CD14-positive monocyte (primary cell): ENCODE measurements at regions not wholly inside any gene's neighbourhood (a gene's known extent, or its start where the extent isn't known, plus 50 kb on each side); places are given as distances from the start of the nearest gene placed in this dataset.

Experiments used
- DNase-seq, 3 donors: peaks; one replicate each; pipeline ENCODE4 v3.0.0-alpha.2; 2011 to 2022
- H2AFZ ChIP-seq: 2 replicates; pipeline ENCODE4 v1.6.0; 2012; ENCODE audit warnings: mild to moderate bottlenecking, low read depth, low read length, inconsistent platforms; ENCODE audit not compliant: insufficient read depth, poor library complexity, severe bottlenecking
- H3K27ac ChIP-seq, 2 donors: 1 replicate in 1 of 2; 2 replicates in 1 of 2; pipeline ENCODE4 v1.5.1; 2012 to 2013; ENCODE audit warnings: low read length in 2 of 2, control low read depth in 1 of 2, inconsistent platforms in 1 of 2, low read depth in 1 of 2, mild to moderate bottlenecking in 1 of 2
- H3K27me3 ChIP-seq, 2 donors: one replicate each; pipeline versions ENCODE4 v1.6.0 to v1.6.1; 2011 to 2013; ENCODE audit warnings: low read length in 2 of 2; ENCODE audit not compliant: control insufficient read depth in 2 of 2, insufficient read depth in 2 of 2
- H3K36me3 ChIP-seq, 2 donors: replicated peaks in 1 of 2; 1 replicate in 1 of 2; 2 replicates in 1 of 2; pipeline versions ENCODE4 v1.5.1 to v1.6.1; 2012 to 2013; ENCODE audit warnings: low read length in 2 of 2, control low read depth in 1 of 2, inconsistent platforms in 1 of 2, mild to moderate bottlenecking in 1 of 2; ENCODE audit not compliant: insufficient read depth in 2 of 2, control insufficient read depth in 1 of 2
- H3K4me1 ChIP-seq, 2 donors: 1 replicate in 1 of 2; 2 replicates in 1 of 2; pipeline versions ENCODE4 v1.5.1 to v1.6.1; 2012 to 2013; ENCODE audit warnings: low read length in 2 of 2, control low read depth in 1 of 2, inconsistent platforms in 1 of 2, mild to moderate bottlenecking in 1 of 2, moderate library complexity in 1 of 2; ENCODE audit not compliant: insufficient read depth in 2 of 2, control insufficient read depth in 1 of 2
- H3K4me2 ChIP-seq: replicated peaks from 2 replicates; pipeline ENCODE3; 2012; ENCODE audit warnings: low read length, moderate library complexity, mild to moderate bottlenecking; ENCODE audit not compliant: poor library complexity, severe bottlenecking; ENCODE audit errors: extremely low read depth
- H3K4me3 ChIP-seq, 3 experiments: fragments of 200-600 bp in 1 of 3; sonication (generic) in 1 of 3; replicated peaks in 1 of 3; 1 replicate in 2 of 3; 2 replicates in 1 of 3; pipeline ENCODE4 v1.5.1; 2011 to 2013; ENCODE audit warnings: low read length in 3 of 3, mild to moderate bottlenecking in 3 of 3, control low read depth in 2 of 3, low read depth in 2 of 3, inconsistent platforms in 1 of 3, moderate library complexity in 1 of 3
- H3K79me2 ChIP-seq: 2 replicates; pipeline ENCODE4 v1.6.0; 2012; ENCODE audit warnings: mild to moderate bottlenecking, control low read depth, inconsistent platforms, low read length, moderate library complexity; ENCODE audit not compliant: insufficient read depth
- H3K9ac ChIP-seq: 2 replicates; pipeline ENCODE4 v1.6.0; 2017; ENCODE audit warnings: low read length, mild to moderate bottlenecking; ENCODE audit not compliant: insufficient read depth, poor library complexity, severe bottlenecking
- H3K9me3 ChIP-seq, 2 donors: replicated peaks in 1 of 2; 1 replicate in 1 of 2; 2 replicates in 1 of 2; pipeline versions ENCODE4 v1.5.1 to v1.6.1; 2012 to 2013; ENCODE audit warnings: low read length in 2 of 2, control low read depth in 1 of 2; ENCODE audit not compliant: control insufficient read depth in 1 of 2, insufficient read depth in 1 of 2
- H4K20me1 ChIP-seq: 2 replicates; pipeline ENCODE4 v1.6.0; 2012; ENCODE audit warnings: mild to moderate bottlenecking, low read length, control low read depth, moderate library complexity; ENCODE audit not compliant: insufficient read depth
- H3K27ac Mint-ChIP-seq, 7 donors: one replicate each; pipeline ENCODE4 v1.8.0; 2020; ENCODE audit warnings: mild to moderate bottlenecking in 7 of 7, mixed read lengths in 7 of 7, moderate library complexity in 6 of 7, inconsistent platforms in 2 of 7
- H3K27me3 Mint-ChIP-seq, 3 donors: one replicate each; pipeline ENCODE4 v1.8.0; 2021 to 2022; ENCODE audit warnings: low read depth in 3 of 3, mild to moderate bottlenecking in 3 of 3, mixed read lengths in 3 of 3, moderate library complexity in 3 of 3, inconsistent platforms in 1 of 3
- H3K36me3 Mint-ChIP-seq, 2 donors: one replicate each; pipeline ENCODE4 v1.8.0; 2020; ENCODE audit warnings: mixed read lengths in 2 of 2, inconsistent platforms in 1 of 2, mild to moderate bottlenecking in 1 of 2
- H3K4me1 Mint-ChIP-seq: one replicate; pipeline ENCODE4 v1.8.0; 2020; ENCODE audit warnings: mild to moderate bottlenecking, mixed read lengths
- H3K4me3 Mint-ChIP-seq, 2 donors: one replicate each; pipeline ENCODE4 v1.8.0; 2020; ENCODE audit warnings: mild to moderate bottlenecking in 2 of 2, mixed read lengths in 2 of 2, moderate library complexity in 1 of 2
- H3K9me3 Mint-ChIP-seq, 7 donors: one replicate each; pipeline ENCODE4 v1.8.0; 2020 to 2022; ENCODE audit warnings: mixed read lengths in 7 of 7, mild to moderate bottlenecking in 6 of 7, moderate library complexity in 6 of 7, inconsistent platforms in 2 of 7
- CTCF ChIP-seq: fragments of 200-600 bp; IDR thresholded peaks from one replicate; pipeline ENCODE4 v1.8.0; 2022; ENCODE audit warnings: antibody characterized with exemption, mild to moderate bottlenecking
- WGBS: methylation state at CpG from one replicate; pipeline ENCODE4 v1.1.5; 2013; ENCODE audit warnings: missing lambda C conversion rate; ENCODE audit not compliant: insufficient coverage; 5-methylcytosine and 5-hydroxymethylcytosine counted together
- intact Hi-C, 2 donors: fragments of 100-400 bp; cut with micrococcal nuclease; formaldehyde crosslinking; loops; one replicate each; pipeline versions ENCODE4 v1.15.0 to v1.15.1; 2023

- H3K36me3 Mint-ChIP-seq: no peaks in the 10 kb centered on the region
- no peaks in the 10 kb centered on the region for H3K79me2 ChIP-seq
- no peaks in the 10 kb centered on the region for H4K20me1 ChIP-seq
- 74% methylated on average over 11 of the region's 12 CpGs for WGBS
- peaks cover 1 to 2% (median 2%) of the 10 kb centered on the region in 3 donors for H3K27me3 Mint-ChIP-seq
- DNase-seq: no peak
- intact Hi-C loops: no loop called here
- no peaks in the 10 kb centered on the region for H3K27me3 ChIP-seq
- H3K4me2 ChIP-seq: no peak overlapping the region
- H3K36me3 ChIP-seq: no peaks in the 10 kb centered on the region
- H3K4me3 Mint-ChIP-seq: no peak overlapping the region
- H3K9ac ChIP-seq: no peak overlapping the region
- H3K4me1 ChIP-seq: no peaks in the 10 kb centered on the region
- H3K27ac ChIP-seq: no peak overlapping the region
- peaks cover 0 to 2% of the 10 kb centered on the region in 2 donors for H3K9me3 ChIP-seq
- peaks cover 0 to 5% (median 2%) of the 10 kb centered on the region in 7 donors for H3K9me3 Mint-ChIP-seq
- no peak overlapping the region for H2AFZ ChIP-seq
- H3K27ac Mint-ChIP-seq: no peak overlapping the region
- no peak overlapping the region for H3K4me3 ChIP-seq
- no peak for TF ChIP-seq CTCF
- no peaks in the 10 kb centered on the region for H3K4me1 Mint-ChIP-seq
These were observed 571.1 kb upstream of the SOX11 start for GRCh38 chr2:5121121-5121520.

GRCh38 chr2:5121642-5122041 lies 570.5 kb upstream of the SOX11 start:
- intact Hi-C loops: no loop called here
- 46% methylated on average over 2 of the region's 4 CpGs for WGBS
- DNase-seq: no peak
- H3K27ac ChIP-seq: no peak overlapping the region
- peaks cover 0 to 2% of the 10 kb centered on the region in 2 donors for H3K9me3 ChIP-seq
- no peaks in the 10 kb centered on the region for H3K36me3 ChIP-seq
- no peak overlapping the region for H3K9ac ChIP-seq
- H3K27me3 Mint-ChIP-seq: peaks cover 0 to 2% (median 1%) of the 10 kb centered on the region in 3 donors
- H3K79me2 ChIP-seq: no peaks in the 10 kb centered on the region
- H2AFZ ChIP-seq: no peak overlapping the region
- no peak for TF ChIP-seq CTCF
- H3K4me1 ChIP-seq: no peaks in the 10 kb centered on the region
- H3K36me3 Mint-ChIP-seq: no peaks in the 10 kb centered on the region
- H3K4me1 Mint-ChIP-seq: no peaks in the 10 kb centered on the region
- no peaks in the 10 kb centered on the region for H3K27me3 ChIP-seq
- H3K4me3 ChIP-seq: no peak overlapping the region
- H3K4me2 ChIP-seq: no peak overlapping the region
- peaks cover 0 to 5% (median 2%) of the 10 kb centered on the region in 7 donors for H3K9me3 Mint-ChIP-seq
- H3K27ac Mint-ChIP-seq: no peak overlapping the region
- no peaks in the 10 kb centered on the region for H4K20me1 ChIP-seq
- H3K4me3 Mint-ChIP-seq: no peak overlapping the region
